GM18951 (cell line): ENCODE measurements at regions not wholly inside any gene's neighbourhood (a gene's known extent, or its start where the extent isn't known, plus 50 kb on each side); places are given as distances from the start of the nearest gene placed in this dataset.

ENCODE experiments used
- POLR2A ChIP-seq: IDR thresholded peaks from 4 replicates; pipeline ENCODE4 v1.6.1; 2011; ENCODE audit warnings: mild to moderate bottlenecking; ENCODE audit not compliant: insufficient read length, insufficient read depth; ENCODE audit errors: extremely low read depth
- in situ Hi-C: fragments of 300-500 bp; cut with MboI; formaldehyde crosslinking; loops from one replicate; pipeline ENCODE4 v1.12.0; 2022; ENCODE audit warnings: low sequenced_read_pairs, mixed read lengths, inconsistent platforms; ENCODE audit not compliant: unreplicated experiment

DNA sequence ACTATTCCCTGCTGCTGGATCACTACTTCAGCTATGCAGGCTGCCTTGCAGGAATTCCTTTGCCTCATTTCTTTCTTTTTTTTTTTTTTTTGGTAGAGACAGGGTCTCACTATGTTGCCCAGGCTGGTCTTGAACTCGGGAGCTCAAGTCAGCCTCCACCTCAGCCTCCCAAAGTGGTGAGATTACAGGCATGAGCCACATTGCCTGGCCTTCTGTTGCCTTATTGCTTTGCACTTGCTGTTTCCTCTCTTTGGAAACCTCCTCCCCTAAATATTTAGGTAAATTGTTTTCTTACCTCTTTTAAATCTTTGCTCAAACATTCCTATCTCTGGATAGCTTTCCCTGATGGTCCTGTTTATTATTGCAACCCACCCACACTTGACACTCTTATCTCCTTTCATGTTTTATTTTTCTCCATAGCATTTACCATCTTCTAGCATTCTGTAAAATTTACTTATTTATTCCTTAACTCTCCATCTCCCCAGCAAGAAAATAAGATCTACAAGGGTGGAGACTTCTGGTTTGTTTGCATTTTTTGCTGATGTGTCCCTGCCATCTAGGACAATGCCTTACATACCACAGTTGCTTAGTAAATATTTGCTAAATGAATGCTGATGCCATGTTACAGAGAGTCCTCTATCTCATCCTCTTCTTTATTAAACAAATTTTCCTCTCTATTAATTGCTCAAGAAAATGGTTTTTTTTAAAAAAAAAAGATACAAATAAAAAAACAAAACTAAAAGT lies 134.8 kb downstream of the P2RY1 start:
- TF ChIP-seq POLR2A = no peak
- in situ Hi-C loops = no loop called here

- no peak for TF ChIP-seq POLR2A
- in situ Hi-C loops = no loop called here
These were observed 135.9 kb downstream of the P2RY1 start for GRCh38 chr3:152970851-152971250.

DNA sequence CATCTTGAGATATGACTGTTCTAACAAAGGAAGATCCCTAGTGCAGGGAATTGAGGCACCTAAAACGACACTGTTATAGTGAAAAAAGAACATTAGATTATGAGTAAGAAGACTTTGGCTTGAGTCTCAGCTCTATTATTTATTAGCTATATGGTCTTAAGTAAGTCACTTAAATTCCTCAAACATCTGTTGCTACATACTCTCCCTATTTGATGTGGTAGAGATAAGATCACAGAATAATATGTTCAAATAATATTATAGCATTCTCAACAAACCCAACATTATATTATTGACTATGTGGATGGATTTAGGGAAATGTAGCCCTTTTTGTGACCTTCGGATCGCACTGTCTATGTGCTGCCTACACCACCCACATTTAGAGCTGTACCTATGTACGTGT lies 136.9 kb downstream of the P2RY1 start:
- in situ Hi-C loops = no loop called here
- TF ChIP-seq POLR2A = no peak

DNA sequence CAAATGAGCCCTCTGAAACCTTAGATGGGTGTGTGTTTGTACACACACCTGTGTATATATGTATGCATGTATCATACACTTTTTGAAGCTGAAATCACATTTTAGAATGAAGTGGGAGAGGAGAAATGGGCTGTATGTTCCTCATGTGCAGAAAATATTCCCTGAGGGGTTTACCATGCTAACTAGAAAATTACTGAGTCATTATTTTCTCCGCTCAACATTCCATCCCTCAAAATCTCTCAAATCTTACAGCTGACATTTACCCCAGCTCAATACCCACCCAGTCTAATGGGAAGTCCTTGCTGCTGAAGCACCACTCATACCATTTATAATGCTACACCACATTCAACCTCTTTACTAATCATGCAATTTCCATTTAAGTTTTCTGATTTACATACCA lies 138.6 kb downstream of the P2RY1 start:
- in situ Hi-C loops = no loop called here
- TF ChIP-seq POLR2A = no peak

GRCh38 chr3:152976239-152976638 lies 141.3 kb downstream of the P2RY1 start:
- in situ Hi-C loops = no loop called here
- no peak for TF ChIP-seq POLR2A

GRCh38 chr3:152977366-152977765 lies 142.4 kb downstream of the P2RY1 start:
- in situ Hi-C loops = no loop called here
- TF ChIP-seq POLR2A = no peak

- in situ Hi-C loops = no loop called here
- no peak for TF ChIP-seq POLR2A
These were observed 143.2 kb downstream of the P2RY1 start for GRCh38 chr3:152978152-152978551.

- TF ChIP-seq POLR2A = no peak
- in situ Hi-C loops = no loop called here
These were observed 162.6 kb downstream of the P2RY1 start for GRCh38 chr3:152997526-152997925.

DNA sequence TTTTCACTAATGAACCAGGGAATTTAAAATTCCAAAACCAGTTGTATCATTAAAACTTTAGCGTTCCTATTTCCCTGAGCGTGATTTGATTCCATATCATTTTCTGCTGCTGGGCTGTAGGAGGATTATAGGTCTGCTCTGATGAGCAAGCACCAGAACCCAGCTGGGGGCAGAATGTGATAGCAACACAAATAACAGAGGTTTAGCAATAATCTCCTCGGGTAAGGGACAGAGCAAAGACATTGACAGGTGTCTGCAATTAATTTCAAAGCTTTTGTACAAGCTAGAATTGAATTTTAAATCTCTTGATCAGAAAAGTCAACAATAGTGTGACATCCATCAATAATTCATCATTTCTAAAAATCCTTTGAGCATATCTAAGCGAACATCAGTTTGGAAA lies 163.4 kb upstream of the RAP2B start:
- no peak for TF ChIP-seq POLR2A

DNA sequence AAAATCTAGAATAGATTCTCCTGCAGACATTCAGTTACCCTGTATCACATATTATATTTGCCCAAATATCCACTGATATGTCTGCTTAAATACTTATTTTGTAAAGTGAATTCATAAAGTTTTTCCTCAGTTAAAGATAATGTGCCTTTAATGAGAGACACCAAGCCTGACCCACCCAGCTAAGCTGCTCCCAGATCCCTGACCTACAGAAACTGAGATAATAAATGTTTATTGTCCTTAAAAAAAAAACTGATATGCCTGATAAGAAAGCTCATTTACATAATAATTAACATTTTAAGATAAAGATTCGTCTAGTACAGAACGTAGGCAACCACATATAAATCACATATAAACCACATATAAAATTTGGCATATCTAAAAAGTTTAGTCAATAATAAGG lies 161.7 kb upstream of the RAP2B start:
- TF ChIP-seq POLR2A = no peak
- in situ Hi-C loops = no loop called here

More for the DNA sequence above, 163.4 kb upstream of the RAP2B start:
- in situ Hi-C loops = no loop called here

GRCh38 chr3:153001210-153002078 lies 160.6 kb upstream of the RAP2B start:
- in situ Hi-C loops = no loop called here
- no peak for TF ChIP-seq POLR2A

GRCh38 chr3:153003441-153003840 lies 158.6 kb upstream of the RAP2B start:
- in situ Hi-C loops = no loop called here
- no peak for TF ChIP-seq POLR2A

DNA sequence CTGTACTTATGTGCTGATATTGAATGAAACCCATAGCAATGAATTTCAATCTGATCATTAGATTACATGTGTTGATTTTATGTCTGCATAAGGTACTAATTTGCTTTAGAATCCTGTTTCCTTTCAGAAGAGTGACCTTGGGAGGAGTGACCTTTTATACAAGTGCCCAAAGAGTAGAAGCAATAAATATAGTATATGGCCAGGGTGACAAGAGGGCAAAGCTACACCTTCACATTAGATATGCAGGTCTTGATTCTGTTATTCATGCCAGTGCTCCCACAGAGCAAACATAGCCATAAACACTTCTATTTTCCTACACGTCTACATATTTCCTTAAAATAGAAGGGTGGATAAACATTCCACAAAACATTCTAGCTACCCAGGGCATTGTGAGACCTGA lies 158.2 kb upstream of the RAP2B start:
- TF ChIP-seq POLR2A = no peak
- in situ Hi-C loops = no loop called here

DNA sequence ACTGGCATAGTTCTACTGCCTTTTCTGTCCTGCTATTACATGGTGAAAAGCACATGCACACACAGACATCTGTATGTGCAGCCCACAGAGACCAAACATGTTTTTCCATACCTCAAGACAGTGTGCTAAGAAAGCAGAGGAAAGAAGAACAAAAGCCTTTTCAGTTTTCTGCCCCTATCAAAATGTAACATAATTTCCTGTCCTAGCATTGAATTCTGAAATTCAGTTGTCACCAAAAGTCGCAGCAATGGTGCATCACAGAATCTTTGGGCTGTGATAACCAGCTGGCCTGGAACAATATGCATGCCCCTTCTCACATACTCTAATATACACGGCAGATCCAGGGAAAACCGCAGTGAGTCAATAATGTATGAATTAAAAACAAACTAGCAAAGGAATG lies 153.8 kb upstream of the RAP2B start:
- in situ Hi-C loops = no loop called here
- no peak for TF ChIP-seq POLR2A
